WTC11 (cell line): ENCODE measurements at regions not wholly inside any gene's neighbourhood (a gene's known extent, or its start where the extent isn't known, plus 50 kb on each side); places are given as distances from the start of the nearest gene placed in this dataset.

Experiments used
- CTCF ChIP-seq: fragments of 200-600 bp; IDR thresholded peaks from 2 replicates; pipeline ENCODE4 v1.8.0; 2022; ENCODE audit warnings: antibody characterized with exemption
- ETV6 ChIP-seq: sonication (generic); formaldehyde crosslinking; IDR thresholded peaks from 2 replicates; pipeline ENCODE4 v1.8.1; 2022; ENCODE audit warnings: mild to moderate bottlenecking, missing genetic modification reagents
- FOXP1 ChIP-seq: sonication (generic); formaldehyde crosslinking; IDR thresholded peaks from 2 replicates; pipeline ENCODE4 v1.8.0; 2022; ENCODE audit warnings: missing genetic modification reagents, mild to moderate bottlenecking, moderate library complexity, borderline replicate concordance
- FOXP4 ChIP-seq: sonication (generic); formaldehyde crosslinking; IDR thresholded peaks from 2 replicates; pipeline ENCODE4 v1.8.0; 2022; ENCODE audit warnings: mild to moderate bottlenecking, missing genetic modification reagents
- MAX ChIP-seq: sonication (generic); formaldehyde crosslinking; IDR thresholded peaks from 2 replicates; pipeline ENCODE4 v1.8.0; 2022; ENCODE audit warnings: mild to moderate bottlenecking, missing genetic modification reagents
- NR3C1 ChIP-seq: sonication (generic); formaldehyde crosslinking; conservative IDR thresholded peaks from 2 replicates; pipeline ENCODE4 v1.8.1; 2023; ENCODE audit warnings: low read depth, mild to moderate bottlenecking, missing genetic modification reagents
- PREB ChIP-seq: sonication (generic); formaldehyde crosslinking; IDR thresholded peaks from 2 replicates; pipeline ENCODE4 v1.8.1; 2022; ENCODE audit warnings: mild to moderate bottlenecking, missing genetic modification reagents, moderate library complexity, borderline replicate concordance
- ZNF232 ChIP-seq: sonication (generic); formaldehyde crosslinking; IDR thresholded peaks from 2 replicates; pipeline ENCODE4 v1.8.0; 2022; ENCODE audit warnings: mild to moderate bottlenecking, missing genetic modification reagents
- ZNF263 ChIP-seq: sonication (generic); formaldehyde crosslinking; IDR thresholded peaks from 2 replicates; pipeline ENCODE4 v1.8.1; 2022; ENCODE audit warnings: low read depth, mild to moderate bottlenecking, moderate library complexity, missing genetic modification reagents
- ZNF423 ChIP-seq: fragments of 250-450 bp; sonication (Bioruptor Pico); IDR thresholded peaks from 2 replicates; pipeline ENCODE4 v2.1.2; 2022; ENCODE audit warnings: mild to moderate bottlenecking, moderate library complexity

GRCh38 chr1:102790997-102791396 is 317.3 kb downstream of the COL11A1 start:
- no peak for TF ChIP-seq ZNF423 (CRISPR knock-in tag)
- no peak for TF ChIP-seq FOXP4 (CRISPR knock-in tag)
- no peak for TF ChIP-seq FOXP1 (CRISPR knock-in tag)
- no peak for TF ChIP-seq ZNF232 (CRISPR knock-in tag)
- no peak for TF ChIP-seq MAX
- no peak for TF ChIP-seq CTCF
- TF ChIP-seq ZNF263, result no peak
- no peak for TF ChIP-seq NR3C1 (CRISPR knock-in tag)
- TF ChIP-seq PREB, result no peak
- no peak for TF ChIP-seq ETV6 (CRISPR knock-in tag)
